ENCODE measurements at regions not wholly inside any gene's neighbourhood (a gene's known extent, or its start where the extent isn't known, plus 50 kb on each side); places are given as distances from the start of the nearest gene placed in this dataset.
A peak's percentile ranks its signal among the peaks of the same experiment; 100 is the strongest.

DNA sequence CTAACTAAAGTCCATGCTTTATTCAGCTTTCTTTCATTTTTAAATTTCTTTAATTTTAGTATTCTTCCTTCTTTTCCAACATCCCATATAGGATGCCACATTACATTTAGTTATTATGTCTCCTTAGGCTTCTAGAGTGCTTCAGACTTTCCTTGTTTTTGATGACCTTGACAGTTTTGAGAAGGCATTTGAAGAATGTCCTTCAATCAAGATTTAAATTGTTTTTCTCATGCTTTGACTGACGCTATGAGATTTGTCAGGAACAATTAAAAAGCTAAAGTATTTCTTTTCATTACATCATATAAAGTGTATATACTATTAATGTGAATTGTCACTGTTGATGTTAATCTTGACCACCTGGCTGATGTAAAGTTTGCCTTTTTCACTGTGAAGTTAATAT is 173.7 kb upstream of the LYPLAL1 start (continued):
- TF ChIP-seq MCM2 (IDR thresholded peaks at IDR 0.05; ENCODE audit: low read depth) (no peak), ZNF316 (IDR thresholded peaks at IDR 0.05) (peak; percentile 83), HOXB6 (CRISPR knock-in tag; IDR thresholded peaks at IDR 0.05; ENCODE audit: borderline replicate concordance) (no peak), POU5F1 (IDR thresholded peaks at IDR 0.05; ENCODE audit: borderline replicate concordance, low read depth, low read length, partially characterized antibody) (no peak)

DNA sequence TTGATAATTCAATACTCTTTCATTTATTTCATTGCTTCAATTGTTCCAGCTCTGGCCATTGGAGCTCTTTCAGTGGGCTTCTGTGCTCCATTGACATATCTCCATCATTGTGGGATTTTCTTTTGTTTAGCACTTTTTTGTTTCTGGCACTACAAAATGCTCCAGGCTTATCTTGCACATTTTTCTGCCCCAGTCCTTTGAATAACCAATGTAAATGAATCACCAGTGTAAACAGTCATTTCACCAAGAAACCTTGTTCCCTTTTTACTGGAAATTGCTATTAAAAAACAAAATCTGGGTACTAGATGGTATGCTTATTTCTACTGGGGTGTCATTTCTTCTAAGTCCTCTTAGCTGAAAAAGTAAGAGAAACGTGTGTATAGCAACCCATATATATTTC is 173.0 kb upstream of the LYPLAL1 start:
- CTCF ChIA-PET (ENCODE audit: low intra/inter-chr PET ratio) = no interaction called here
- DNase-seq (ENCODE audit: extremely low read depth in 1 of 4, low spot score in 3 of 4) (no peak), ATAC-seq (no peak), FAIRE-seq (no peak)
- no peak overlapping the region for H3K4me2 ChIP-seq (ENCODE audit: insufficient read depth, low read length)
- POLR2A ChIA-PET = no interaction called here
- H3K9me1 ChIP-seq (ENCODE audit: control insufficient read depth, insufficient read depth, low read length) = no peaks in the 10 kb centered on the region
- no peaks in the 10 kb centered on the region for H3K9me3 ChIP-seq (replicated peaks; ENCODE audit: control insufficient read depth, insufficient read depth, low read depth, low read length)
- no peak overlapping the region for H3K9ac ChIP-seq (ENCODE audit: insufficient read depth in 1 of 2, low read depth in 2 of 2, low read length in 2 of 2)
- no peaks in the 10 kb centered on the region for H3K36me3 ChIP-seq (ENCODE audit: control insufficient read depth, insufficient read depth, low read length)
- in situ Hi-C loops (cut with MboI) (no loop called here), intact Hi-C loops (cut with micrococcal nuclease) (no loop called here)
- no peak overlapping the region for H3K27ac ChIP-seq (ENCODE audit: extremely low read depth, low read depth, low read length)
- no peaks in the 10 kb centered on the region for H3K4me1 ChIP-seq (replicated peaks in 1 of 2; ENCODE audit: control insufficient read depth in 2 of 2, insufficient read depth in 2 of 2, low read length in 2 of 2)
- no TSS peak for BruUV-seq (replicated peaks)
- WGBS (ENCODE audit: insufficient coverage, low coverage, missing lambda C conversion rate) = 0% methylated on average over 1 of the region's 1 CpG
- no peaks in the 10 kb centered on the region for H3K27me3 ChIP-seq (ENCODE audit: control insufficient read depth in 2 of 2, insufficient read depth in 2 of 2, low read length in 2 of 2)
- H2AFZ ChIP-seq (ENCODE audit: low read depth, low read length) = no peak overlapping the region
- no peaks in the 10 kb centered on the region for H3K79me2 ChIP-seq (ENCODE audit: control insufficient read depth, insufficient read depth, low read length)
- no peak overlapping the region for H3K4me3 ChIP-seq
- TF ChIP-seq EHMT2 (IDR thresholded peaks at IDR 0.05) (no peak), LARP7 (IDR thresholded peaks at IDR 0.05) (no peak)
- TF ChIP-seq, protein P1, sequence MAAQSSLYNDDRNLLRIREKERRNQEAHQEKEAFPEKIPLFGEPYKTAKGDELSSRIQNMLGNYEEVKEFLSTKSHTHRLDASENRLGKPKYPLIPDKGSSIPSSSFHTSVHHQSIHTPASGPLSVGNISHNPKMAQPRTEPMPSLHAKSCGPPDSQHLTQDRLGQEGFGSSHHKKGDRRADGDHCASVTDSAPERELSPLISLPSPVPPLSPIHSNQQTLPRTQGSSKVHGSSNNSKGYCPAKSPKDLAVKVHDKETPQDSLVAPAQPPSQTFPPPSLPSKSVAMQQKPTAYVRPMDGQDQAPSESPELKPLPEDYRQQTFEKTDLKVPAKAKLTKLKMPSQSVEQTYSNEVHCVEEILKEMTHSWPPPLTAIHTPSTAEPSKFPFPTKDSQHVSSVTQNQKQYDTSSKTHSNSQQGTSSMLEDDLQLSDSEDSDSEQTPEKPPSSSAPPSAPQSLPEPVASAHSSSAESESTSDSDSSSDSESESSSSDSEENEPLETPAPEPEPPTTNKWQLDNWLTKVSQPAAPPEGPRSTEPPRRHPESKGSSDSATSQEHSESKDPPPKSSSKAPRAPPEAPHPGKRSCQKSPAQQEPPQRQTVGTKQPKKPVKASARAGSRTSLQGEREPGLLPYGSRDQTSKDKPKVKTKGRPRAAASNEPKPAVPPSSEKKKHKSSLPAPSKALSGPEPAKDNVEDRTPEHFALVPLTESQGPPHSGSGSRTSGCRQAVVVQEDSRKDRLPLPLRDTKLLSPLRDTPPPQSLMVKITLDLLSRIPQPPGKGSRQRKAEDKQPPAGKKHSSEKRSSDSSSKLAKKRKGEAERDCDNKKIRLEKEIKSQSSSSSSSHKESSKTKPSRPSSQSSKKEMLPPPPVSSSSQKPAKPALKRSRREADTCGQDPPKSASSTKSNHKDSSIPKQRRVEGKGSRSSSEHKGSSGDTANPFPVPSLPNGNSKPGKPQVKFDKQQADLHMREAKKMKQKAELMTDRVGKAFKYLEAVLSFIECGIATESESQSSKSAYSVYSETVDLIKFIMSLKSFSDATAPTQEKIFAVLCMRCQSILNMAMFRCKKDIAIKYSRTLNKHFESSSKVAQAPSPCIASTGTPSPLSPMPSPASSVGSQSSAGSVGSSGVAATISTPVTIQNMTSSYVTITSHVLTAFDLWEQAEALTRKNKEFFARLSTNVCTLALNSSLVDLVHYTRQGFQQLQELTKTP (IDR thresholded peaks at IDR 0.05; ENCODE audit: low read depth in 1 of 2, partially characterized antibody in 2 of 2) = no peak
- H4K20me1 ChIP-seq (replicated peaks; ENCODE audit: control insufficient read depth, insufficient read depth, low read length) = no peaks in the 10 kb centered on the region
